ENCODE measurements at regions not wholly inside any gene's neighbourhood (a gene's known extent, or its start where the extent isn't known, plus 50 kb on each side); places are given as distances from the start of the nearest gene placed in this dataset.

GRCh38 chr19:31519908-31520307, 170.7 kb upstream of the TSHZ3 start:
- TF ChIP-seq CTCF (IDR thresholded peaks at IDR 0.05) (no peak), POLR2A (IDR thresholded peaks at IDR 0.05) (no peak), POLR2AphosphoS5 (IDR thresholded peaks at IDR 0.05) (no peak), EP300 (IDR thresholded peaks at IDR 0.05; ENCODE audit: low read depth) (no peak)

Measured in transverse colon (tissue), 4 donors.